ENCODE measurements at regions not wholly inside any gene's neighbourhood (a gene's known extent, or its start where the extent isn't known, plus 50 kb on each side); places are given as distances from the start of the nearest gene placed in this dataset.

DNA sequence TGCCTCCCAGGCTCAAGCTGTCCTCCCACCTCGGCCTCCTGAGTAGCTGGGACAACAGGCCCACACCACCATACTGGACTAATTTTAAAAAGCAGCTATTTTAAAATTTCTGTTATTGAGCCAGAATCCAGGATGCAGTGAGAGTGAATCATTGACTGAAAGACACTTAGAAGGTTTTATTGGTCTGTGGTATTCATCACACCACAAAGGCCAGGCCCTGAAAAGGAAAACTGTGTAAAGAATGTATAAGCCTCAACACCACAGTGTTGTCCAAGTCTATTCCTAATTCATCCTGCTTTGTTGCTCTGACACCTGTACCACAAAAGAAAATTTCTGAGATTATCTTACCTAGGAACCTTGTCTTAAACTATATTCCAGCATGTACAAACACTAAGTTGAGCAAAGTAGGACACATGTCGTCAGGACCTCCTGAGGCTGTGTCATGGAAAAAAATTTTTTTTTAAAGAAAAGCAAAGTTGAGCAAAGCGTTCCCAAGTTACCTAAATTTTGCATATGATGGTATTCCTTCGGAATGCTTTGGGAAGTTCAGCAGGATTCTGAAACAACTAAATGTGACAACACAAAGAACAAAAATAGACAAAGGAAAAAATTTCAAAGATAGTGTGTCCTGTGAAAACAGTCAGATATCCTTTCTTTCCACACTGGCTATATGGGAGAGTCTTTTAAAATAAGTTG lies 129.6 kb upstream of the MKLN1 start:
- no peak for DNase-seq

DNA sequence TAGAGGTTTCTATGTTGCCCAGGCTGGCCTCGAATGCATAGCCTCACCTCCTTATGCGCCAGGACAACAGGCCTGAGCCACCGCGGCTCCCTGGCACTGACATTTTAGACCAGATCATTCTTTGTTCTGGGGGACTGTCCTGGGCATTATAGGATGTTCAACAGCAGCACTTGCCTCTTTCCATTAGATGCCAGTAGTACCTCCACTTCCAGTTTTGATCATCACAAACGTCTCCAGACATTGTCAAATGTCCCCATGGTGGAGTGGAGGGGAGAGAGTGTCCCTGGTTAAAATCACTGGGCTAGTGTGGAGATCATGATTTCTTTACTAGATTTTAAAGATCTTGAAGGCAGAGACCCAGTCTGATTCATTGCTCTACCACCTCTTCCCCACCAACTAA lies 125.2 kb upstream of the MKLN1 start:
- DNase-seq = no peak

DNA sequence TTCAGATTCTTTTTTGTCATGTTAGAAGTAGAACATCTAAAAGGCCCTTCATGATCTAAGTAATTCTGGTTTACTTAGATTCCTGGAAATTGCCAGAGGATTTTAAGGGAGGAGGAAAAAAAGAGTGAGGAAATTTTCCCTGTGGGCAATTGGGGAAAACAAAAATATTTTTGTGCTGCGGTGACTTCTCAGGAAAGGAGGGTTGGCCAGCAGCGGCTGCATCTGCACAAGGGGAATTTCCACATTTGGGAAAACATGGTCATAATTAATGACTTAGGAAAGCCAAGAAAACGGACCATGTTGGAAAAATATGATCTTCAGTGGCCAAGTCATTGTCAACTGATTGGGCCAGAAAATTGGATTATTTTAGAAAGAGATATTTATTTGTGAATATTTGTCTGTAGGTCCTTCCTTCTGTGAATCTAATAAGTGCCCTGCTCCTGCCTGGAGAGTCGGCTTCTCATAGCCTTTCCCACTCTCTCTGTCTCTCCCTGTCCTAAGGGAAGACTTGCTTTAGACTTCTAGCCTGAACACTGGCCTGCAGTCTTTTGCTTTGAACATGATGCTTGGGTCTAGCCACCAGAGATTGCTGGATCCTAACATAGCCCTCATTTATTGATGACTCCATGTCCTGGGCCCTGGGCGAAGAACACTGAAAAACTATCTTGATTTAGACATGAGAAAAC lies 124.2 kb upstream of the MKLN1 start:
- no peak for DNase-seq

DNA sequence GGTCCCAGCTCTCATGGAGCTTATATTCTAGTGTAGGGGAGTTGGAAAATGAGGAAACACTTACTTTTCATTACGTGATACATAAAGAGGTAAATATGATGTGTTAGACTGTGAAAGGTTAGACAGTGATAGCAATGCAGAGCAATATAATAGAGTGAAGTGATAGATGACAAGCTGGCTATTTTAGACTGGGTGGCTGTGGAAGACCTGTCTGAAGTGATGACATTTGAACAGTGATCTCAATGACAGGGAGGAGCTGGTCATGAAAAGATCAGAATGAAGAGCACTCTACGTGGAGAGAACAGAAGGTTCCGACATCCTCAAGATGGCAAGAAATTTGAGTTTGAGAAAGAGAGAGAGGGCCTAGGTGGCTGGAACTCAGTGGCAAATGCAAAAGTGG lies 118.9 kb upstream of the MKLN1 start:
- DNase-seq = no peak

DNA sequence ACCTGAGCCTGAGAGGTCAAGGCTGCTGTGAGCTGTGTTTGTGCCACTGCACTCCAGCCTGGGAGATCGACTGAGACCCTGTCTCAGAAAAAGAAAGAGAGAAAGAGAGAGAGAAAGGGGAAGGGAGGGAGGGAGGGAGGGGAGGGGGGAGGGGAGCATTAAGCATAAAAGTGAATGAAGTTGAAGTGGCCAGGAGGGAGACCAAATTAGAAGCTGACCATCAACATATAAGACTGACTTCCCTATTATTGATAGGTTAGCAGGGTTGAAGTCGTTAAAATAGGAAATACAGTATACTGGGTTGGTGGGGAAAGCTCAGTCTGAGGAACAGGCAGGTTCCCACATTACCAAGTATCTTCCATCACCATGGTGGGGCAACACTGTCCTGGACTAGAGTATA lies 117.1 kb upstream of the MKLN1 start:
- no peak for DNase-seq

DNA sequence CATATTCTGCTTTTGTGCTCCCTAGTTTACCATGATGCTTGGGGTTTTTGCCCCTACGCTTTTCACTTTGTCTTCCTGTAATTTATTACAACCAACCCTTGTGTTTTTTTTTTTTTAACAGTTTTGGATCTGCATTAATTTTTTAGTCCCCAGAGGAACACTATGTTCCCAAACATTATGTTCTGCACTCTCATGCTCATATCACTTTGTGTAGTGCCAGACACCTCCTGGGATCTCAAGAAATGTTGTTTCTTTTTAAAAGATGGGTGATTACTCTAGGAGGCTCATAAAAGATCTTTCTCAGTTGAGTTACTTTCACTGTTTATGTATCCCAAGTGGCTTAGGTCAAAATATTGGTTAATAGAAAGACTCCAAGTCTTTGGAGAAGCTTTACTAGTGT lies 116.2 kb upstream of the MKLN1 start:
- no peak for DNase-seq

DNA sequence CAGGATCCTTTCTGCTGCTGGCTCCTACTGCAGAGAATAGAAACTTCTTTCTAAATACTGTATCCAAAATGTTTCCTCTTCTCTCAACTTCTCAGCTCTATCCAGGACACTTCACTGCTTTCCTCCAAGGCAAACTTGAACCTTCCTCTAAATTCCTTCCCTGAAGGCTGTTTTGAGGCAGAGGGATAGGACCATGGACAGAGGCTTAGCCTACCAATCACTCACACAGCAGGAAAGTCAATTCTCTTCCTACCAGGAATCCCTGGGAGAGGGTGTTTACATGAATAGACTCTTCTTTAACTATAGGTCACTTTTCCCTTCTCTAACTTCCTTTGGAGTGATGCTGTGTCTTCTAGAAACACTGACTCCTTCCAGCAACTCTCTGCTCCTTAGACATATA lies 115.6 kb upstream of the MKLN1 start:
- no peak for DNase-seq

DNA sequence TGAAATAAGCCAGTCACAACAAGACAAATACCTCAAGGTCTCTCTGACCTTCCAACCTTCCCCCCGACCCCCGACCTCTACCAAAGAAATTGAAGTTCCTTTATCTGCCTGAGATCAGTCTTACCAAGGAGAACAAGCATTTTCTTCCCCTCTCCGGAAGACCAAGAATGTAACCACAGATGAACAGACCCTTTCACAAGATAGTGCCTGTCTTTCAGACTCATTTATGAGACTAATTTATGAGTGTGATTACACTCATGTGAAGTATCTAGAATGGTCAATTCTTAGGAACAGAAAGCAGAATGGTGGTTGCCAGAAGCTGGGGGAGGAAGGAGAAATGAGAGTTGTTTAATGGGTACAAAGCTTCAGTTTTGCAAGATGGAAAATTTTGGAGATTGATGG lies 108.9 kb upstream of the MKLN1 start:
- DNase-seq = no peak

DNA sequence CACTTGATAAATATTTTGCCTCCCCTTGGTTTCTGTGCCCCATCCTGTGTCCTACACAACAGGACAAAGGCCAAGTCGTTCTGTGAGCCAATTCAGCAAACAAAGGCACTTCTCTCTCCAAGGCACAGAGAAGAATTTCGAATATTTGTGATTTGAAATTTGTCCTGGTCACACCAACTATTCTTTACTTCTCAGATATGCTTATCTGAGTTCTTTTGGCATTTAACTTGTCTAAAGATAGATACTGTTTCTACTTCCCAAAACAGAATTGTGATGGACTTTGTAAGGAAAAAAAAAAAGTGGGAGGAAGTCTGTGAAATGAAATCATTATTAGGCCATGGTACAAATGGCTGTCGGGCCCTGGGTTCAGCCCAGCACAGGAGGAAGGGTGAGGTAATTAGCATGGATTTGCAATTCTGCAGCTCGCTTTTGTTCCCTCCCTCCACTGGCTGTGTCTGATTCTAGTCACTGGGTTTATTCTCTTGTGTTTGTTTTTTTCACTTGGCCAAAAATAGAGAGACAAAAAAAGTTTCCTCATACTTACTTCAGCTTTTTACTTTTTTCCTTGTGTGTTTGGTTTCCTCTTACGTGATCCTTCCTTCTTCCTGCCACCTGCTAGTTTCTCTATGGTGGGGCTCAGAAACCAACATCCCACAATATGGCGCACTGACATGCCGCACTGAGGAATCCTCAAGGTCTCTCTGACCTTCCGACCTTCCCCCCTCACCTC lies 108.2 kb upstream of the MKLN1 start:
- DNase-seq = no peak

DNA sequence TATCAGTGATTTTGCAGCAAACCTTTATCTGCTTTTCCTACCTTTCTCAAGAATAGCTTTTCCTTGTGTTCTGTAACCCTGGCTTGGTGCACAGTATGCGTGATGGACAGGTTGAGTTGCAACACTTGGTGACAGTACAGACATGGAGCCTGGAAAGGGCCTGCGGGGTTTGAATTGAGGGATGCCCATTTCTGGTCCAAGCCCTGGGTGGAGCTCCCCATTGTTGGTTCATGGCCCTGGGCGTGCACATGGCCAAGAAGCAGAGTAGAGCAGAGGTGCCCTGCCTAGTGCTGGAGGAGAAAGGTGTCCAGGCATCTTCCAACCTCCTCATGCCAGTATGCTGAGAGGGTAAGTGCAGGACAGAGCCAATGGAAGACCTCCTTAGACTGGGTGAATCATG lies 106.6 kb upstream of the MKLN1 start:
- DNase-seq = no peak

DNA sequence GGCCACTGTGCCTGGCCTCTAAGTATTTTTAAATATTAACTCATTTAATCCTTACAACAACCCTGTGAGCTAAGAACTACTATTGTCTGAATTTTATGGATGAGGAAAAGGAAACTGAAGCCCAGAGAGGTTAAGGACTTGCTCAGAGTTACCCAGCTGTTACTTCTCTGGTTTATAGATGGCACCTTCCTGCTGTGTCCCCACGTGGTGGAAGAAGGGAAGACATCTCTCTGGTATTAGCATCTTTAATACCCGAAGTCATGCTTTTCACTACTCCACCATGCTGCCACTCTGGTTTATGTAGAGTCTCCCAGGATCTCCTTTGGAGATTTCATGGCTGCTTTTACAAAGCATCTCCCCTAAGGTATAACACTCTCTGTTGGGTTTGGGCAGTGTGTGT lies 105.5 kb upstream of the MKLN1 start:
- no peak for DNase-seq

DNA sequence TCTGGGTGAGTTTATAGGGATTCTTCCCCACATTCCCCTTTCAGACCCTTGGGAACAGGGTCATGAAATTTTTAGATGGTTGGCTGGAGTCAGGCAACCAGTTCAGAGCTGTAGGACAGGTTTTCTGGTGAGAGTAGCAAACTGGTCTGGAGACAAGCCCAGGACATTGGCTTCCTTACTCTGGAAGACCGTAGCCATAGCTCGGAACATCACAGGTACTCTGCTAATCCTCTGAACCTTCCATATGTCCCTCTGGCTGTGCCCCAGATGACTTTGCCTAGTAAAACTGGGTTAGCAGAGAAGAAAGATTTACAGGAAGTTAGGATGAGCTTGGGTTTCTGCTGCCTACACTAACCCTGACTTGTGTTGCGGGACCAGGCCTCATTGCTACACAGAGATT lies 104.5 kb upstream of the MKLN1 start:
- DNase-seq = no peak

DNA sequence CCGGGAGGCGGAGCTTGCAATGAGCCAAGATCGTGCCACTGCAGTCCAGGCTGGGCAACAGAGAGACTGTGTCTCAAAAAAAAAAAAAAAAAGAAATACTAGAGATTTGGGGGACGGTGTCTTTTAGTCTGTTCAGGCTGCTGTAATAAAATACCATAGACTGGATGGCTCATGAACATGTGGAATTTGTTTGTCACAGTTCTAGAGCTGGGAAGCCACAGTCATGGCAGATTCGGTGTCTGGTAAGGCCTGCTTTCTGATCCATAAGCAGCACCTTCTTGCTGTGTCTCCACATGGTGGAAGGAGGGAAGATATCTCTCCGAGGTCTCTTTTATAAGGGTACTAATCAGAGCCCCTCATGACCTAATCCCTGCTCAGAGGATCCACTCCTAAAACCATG lies 102.7 kb upstream of the MKLN1 start:
- DNase-seq = no peak

DNA sequence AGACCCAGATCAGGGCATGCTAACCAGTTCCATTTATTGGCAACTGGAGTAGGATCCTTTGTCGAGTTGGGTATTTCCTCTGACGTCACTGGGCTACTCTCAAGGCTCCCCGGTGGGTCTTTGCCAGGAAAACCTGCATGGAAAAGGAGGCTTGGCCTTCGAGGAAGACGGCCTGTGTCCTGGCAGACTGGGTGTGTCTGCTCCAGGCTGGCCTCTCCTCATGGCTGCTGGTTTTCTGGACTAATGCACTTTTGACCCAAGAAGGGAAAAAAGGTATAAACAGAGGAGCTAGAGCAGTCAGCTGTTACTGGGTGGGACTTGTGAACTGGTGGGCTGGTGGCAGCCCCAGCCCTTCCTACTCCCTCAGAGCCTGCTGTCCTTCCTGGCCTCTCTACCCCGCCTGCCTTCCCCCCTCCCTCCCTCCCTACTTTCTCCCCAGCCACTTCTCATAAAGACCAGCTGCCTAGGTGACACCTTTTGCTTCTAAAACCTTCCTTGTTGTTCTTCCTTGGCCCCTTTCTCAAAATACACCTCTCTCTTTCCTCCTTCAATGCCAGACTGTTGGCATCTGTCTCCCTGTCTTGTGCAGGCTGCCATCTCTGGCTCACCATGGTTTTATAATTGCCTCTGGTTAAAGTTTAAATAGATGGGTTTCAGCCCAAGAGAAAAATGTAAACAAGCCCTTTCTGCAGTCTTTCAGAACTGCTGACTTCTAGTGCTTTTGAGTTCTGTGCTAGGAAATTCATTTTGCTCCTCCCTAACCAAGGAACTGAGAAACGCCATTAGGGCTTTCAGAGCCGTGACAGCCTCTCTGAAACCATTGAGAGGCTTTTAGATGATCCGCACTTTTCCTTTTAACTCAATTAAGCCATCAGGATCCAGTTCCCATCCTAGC lies 101.8 kb upstream of the MKLN1 start:
- DNase-seq = no peak

DNA sequence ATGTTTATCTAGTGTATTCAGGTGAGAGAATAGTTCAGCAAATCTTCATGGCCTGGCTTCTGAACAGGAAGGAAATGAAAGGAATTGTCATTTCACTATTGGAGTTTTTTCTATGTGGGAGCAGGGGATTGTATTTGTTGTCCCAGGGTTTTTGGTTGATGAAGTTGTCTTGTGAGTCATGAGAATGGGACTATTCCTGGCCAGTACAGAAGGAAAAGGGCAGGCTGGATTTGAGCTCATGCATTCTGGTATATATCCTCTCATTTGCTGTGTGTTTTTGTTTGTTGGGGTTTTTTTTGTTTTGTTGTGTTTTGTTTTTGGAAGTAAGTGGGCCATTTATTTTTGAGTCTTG lies 101.2 kb upstream of the MKLN1 start:
- no peak for DNase-seq

DNA sequence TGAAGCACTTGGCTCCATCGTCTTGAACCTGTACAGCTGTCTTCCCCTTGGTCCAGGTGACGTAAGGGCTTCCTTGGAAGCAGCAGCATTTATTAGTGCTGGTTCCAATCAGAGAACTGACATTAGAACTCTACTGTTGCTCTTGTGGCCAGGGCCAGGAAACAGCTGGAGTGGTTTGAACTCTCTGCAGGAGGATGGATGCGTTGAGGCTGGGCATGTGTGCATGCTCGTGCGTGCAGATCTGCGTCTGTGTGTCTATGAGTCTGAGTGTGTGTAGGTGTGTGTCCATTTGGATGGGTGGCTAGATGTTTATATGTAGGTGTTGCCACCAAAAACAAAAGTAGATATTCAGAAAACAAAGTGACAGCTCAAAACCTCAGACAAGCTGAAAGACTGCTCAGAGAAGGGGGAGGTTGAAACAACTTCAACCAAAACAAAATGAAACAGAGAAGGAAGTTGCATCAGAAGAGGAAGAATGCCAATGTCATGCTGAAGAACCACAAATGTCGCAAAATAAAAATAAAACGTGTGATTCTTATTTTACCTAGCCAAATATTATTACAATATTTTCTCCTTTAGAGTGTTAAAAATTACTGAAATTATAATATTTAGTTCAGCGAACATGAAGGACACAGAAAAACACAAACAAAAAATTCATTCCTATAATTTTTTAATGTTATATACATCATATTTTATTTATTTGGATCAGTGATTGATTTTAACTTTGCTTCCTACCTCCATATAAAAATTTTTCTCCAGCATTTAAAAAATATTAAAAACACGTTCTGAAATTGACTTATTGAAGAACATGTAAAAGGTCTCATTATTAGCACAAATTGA lies 96.1 kb upstream of the MKLN1 start:
- no peak for DNase-seq

DNA sequence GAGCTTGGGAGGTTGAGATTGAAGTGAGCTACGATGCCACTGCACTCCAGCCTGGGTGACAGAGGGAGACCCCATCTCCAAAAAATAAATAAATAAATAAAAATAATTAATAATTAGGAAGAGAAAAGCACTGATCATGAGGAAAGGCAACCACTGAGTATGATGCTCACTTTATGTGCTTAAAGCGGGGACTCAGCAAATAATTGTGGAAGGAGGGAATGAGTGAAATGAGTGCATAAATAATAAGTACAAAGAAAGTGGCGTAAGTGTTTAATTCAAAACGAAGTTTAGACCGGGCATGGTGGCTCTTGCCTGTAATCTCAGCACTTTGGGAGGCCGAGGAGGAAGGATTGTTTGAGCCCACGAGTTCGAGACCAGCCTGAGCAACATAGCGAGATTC lies 94.9 kb upstream of the MKLN1 start:
- DNase-seq = no peak

DNA sequence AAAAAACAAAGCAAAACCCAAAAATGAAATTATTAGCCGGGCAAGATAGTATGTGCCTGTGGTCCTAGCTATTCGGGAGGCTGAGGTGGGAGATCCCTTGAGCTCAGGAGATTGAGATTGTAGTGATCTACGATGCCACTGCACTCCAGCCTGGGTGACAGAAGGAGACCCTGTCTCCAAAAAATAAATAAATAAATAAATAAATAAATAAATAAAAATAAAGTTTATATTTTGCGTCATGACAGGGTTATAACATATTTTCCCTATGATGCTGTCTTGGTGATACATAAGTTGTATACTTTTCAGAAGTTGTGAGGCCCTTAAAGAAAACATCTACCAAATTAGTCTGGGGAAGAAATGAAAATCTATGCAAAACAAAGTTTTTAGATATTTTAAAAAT lies 94.5 kb upstream of the MKLN1 start:
- DNase-seq = no peak

DNA sequence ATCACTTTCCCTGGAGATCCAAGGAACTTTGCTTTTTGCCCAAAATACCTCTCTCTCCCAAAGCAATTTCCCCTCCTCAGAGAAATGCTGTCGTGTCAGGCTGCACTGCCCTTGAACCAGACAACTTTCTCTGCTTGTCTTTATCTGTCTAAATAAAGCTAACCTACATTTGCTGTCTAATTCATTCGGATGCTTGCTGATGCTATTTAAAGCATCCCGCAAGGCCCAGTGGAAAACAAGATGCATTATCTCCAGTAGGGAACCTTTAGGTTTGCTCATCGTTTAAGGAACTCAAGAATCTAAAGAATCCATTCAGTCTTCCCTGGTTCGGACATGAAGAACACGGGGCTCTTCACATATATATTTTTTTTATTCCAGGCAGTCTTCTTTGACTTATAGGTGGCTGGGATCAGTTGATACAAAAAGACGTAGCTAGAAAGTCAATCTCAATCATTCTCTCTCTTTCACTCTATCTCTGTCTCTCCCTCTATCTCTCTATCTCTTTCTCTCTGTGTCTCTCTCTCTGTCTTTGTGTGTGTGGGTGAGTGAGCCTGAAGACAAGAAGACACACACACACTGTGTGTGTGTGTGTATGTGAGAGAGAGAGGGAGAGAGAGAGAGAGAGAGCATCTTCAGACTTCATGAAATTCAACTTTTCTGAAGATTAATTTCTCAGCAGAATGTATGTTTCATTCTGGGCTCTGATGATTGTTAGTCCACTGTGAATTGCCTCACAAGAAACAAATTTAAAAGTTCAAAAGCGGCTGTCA lies 92.8 kb upstream of the MKLN1 start:
- no peak for DNase-seq

DNA sequence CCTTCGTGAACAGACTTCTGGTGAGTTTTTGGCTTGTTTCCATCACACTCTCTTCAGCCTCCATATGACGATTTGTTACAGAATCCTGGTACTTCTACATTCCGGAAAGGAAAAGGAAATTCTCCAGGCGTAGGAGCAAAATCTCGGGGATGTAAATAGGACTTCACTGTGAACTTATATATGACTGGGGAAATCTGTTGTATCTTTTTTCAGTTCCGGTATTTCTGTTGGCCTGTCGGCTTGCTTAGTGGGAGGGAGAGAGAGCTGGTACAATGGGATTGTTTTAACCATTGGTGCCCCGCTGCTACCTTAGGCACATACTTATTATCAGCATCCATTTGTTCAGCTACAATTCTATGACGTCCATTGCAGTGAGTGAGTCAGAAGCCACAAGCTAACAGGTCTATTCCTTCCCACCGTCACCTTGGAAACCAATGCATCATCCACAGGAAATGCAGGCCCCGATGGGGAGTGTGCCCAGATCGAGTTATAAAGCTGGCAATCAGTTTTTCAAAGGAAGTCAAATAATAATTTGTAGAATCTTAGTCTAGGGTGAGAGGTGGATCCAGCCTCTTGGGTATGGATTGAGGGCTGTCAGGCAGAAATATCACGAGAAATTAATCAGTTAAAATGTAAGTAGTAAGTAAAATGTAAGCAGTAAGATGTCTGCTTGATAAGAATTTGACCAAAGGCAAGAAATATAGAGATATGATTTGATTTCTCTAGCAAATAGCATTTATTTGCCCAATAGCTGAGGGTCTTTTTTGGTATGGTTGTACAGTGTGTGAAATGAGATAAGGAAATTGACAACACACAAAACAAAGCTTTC lies 92.0 kb upstream of the MKLN1 start:
- DNase-seq = no peak

DNA sequence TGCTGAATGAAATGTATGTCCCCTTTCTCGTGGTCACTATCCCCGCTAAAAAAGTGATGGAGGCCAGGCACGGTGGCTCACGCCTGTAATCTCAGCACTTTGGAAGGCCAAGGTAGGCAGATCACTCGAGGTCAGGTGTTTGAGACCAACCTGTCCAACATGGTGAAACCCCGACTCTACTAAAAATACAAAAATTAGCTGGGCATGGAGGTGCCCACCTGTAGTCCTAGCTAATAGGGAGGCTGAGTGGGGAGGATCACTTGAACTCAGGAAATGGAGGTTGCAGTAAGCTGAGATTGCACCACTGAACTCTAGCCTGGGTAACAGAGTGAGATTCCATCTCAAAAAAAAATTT lies 91.4 kb upstream of the MKLN1 start:
- DNase-seq = no peak
